AG09319 (cell line): ENCODE measurements at regions not wholly inside any gene's neighbourhood (a gene's known extent, or its start where the extent isn't known, plus 50 kb on each side); places are given as distances from the start of the nearest gene placed in this dataset.

Experiments
- DNase-seq: peaks from one replicate; pipeline ENCODE4 v3.0.0-alpha.2; 2010; ENCODE audit warnings: low read depth; ENCODE audit errors: extremely low read depth
- TF ChIP-seq, protein P1 (sequence below): IDR thresholded peaks from 2 replicates; pipeline ENCODE4 v1.5.1; 2011; ENCODE audit warnings: low read depth, mild to moderate bottlenecking, inconsistent platforms, low read length, moderate library complexity

DNA sequence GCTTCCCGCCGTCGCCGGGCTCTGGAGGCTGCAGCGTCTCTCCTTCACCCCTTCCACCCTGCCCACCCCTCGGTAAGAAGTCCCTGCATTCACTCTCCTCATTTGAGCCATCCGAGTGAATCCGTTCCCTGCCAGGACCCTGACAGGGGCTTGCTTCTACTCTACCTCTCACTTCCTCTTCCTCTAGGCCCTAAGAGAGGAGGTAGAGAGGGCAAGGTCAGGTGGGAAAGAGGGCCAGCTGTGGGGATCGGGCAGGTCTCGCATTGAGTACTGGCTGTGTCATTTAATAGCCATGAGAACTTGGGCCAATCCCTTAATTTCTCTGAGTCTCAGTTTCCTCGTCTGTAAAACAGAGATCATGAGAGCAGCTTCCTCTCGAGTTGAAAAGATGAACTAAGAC, 283.6 kb downstream of the UACA start:
- TF ChIP-seq, protein P1, sequence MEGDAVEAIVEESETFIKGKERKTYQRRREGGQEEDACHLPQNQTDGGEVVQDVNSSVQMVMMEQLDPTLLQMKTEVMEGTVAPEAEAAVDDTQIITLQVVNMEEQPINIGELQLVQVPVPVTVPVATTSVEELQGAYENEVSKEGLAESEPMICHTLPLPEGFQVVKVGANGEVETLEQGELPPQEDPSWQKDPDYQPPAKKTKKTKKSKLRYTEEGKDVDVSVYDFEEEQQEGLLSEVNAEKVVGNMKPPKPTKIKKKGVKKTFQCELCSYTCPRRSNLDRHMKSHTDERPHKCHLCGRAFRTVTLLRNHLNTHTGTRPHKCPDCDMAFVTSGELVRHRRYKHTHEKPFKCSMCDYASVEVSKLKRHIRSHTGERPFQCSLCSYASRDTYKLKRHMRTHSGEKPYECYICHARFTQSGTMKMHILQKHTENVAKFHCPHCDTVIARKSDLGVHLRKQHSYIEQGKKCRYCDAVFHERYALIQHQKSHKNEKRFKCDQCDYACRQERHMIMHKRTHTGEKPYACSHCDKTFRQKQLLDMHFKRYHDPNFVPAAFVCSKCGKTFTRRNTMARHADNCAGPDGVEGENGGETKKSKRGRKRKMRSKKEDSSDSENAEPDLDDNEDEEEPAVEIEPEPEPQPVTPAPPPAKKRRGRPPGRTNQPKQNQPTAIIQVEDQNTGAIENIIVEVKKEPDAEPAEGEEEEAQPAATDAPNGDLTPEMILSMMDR = no peak
- no peak for DNase-seq

DNA sequence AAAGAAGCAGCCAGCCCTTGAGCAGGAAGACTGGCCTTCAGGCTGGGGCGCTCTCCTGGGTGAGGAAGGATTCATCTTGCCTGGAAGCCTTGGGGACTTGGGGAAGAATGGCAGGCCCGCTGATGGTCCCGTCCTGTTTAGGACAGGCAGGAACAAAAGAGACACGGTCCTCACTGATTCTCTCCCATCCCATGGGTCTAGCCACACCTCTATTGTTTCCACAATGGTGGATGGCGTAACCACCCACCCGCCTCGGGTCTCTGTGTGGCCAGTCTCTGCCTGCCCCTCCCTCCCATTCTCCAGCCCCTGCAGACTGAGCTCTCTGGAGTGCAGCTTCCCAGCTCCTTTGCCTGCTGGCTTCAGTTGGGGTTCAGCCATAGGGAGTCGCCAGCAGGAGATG, 284.3 kb downstream of the UACA start:
- DNase-seq = no peak
- TF ChIP-seq, protein P1 = no peak

DNA sequence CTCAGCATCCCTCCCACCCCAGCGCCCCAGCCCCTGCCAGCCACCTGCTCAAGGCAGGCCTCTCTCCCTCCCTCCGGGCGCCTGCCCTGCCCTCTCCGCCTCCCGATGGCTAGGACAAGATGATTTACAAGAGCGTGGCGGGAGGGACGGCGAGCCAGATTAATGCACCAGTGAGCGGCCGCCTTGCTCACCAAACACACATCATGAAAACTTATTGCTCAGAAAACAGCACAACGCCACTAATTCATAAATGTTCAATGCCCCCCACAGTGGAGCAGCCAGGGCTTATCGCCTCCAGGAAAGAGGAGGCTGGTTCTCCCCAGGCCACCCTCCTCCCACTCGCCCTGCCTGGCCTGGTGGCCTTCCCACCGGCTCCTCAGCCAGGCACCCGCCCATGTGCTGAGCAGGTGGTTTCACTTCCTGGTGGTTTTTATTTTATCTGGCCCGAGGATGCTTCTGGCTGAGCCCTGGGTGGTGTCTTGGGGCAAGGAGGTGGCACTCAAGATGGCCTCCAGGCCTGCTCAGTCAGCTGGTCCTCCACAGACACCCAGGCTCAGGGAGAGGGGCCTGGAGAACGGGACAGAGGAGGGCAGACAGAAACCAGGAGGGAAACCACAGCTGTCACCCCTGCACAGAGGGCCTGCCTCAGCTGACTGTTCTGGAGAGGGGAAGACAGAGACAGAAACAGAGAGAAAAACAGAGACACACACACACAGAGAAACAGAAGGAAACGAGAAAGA, 284.9 kb downstream of the UACA start:
- DNase-seq = no peak
- TF ChIP-seq, protein P1 = no peak

DNA sequence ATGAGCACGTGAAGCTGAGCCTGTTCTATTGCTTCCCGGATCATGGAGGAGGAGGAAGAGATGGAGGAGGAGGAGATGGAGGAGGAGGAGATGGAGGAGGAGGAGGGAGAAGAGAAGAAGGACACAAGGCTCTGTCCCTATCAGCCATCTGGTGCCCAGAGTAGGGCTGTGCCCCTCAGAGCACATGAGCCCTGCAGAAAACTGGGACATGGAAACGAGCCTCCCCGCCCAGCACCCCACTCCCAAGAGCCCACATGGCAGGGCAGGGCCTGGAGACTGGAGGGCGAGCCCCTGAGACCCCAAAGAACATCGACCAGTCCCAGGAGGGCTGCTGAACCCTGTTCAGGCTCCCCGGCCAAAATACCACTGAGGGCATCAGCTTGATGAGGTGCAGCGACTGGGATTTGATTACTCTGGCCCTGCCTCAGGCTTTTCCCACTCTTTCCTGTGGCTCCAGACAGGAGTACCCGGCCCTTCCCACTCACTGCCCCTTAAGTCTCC, 285.6 kb downstream of the UACA start:
- TF ChIP-seq, protein P1 = no peak
- DNase-seq = no peak

DNA sequence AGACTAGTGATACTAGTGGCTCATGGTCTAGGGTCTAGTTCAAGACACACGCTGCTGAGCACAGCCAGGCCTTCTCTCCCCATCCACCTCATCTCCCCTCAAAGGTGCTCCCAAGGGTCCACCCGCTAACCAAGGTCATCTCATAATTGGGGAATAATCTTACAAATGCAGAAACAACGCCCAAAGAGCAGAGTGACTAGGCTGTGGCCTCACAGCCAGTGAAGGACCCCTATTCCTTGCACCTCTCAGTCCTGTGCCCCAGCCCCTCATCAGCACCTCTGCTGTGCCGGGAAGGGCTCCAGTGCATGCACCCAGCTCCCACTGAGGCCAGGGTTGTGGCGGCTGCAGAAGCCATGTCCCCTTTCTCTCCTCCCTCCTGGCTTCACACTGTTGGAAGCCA, 286.9 kb downstream of the UACA start:
- DNase-seq = no peak
- TF ChIP-seq, protein P1 = no peak

DNA sequence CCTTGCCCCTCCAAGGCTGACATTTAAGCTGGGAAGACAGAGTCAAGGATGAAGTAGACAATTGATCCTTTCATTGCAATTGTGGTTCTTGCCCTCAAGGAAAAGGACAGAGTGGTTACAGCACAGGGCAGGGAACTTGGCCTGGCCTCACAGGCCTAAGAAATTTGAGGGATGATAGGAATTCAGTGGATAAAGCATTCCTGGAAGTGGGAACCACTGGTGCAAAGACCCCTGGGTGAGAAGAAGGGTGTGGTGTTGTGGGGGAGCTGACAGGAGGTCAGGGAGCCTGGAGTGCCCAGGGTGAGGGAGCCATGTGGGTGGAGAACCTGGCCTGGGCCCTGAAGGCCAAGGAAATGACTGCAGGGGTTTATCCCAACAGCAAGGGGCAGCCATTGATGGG, 287.4 kb downstream of the UACA start:
- DNase-seq = no peak
- TF ChIP-seq, protein P1 = no peak

DNA sequence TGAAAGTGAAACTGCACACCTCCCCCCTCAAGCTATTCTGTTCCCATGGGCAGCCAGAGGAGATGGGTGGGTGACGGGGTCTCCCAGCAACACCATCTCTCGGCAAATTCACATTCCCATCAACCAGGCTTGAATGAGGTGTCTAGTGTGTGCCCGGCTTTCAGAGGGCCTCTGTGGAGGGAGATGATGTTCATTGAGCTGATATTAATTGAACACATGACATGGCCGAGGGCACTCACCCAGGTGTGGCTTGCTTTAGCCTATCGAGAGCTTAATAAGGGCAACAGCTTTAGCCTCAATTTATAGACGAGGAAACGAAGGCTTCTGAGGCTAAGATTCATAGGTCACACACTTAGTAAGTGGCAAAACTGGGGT, 288.0 kb downstream of the UACA start:
- DNase-seq = no peak
- TF ChIP-seq, protein P1 = no peak
